GM12892 (cell line): ENCODE measurements at regions not wholly inside any gene's neighbourhood (a gene's known extent, or its start where the extent isn't known, plus 50 kb on each side); places are given as distances from the start of the nearest gene placed in this dataset.
A peak's percentile ranks its signal among the peaks of the same experiment; 100 is the strongest.

ENCODE experiments used
- DNase-seq: peaks from one replicate; pipeline ENCODE4 v3.0.0; 2011; ENCODE audit not compliant: insufficient read length
- FAIRE-seq: peaks from 2 replicates; lab custom pipeline; 2011; peaks lifted over from hg19 to GRCh38; lab: Jason Lieb, UNC
- POLR2A ChIP-seq: IDR thresholded peaks from 2 replicates; pipeline ENCODE4 v1.6.1; 2011; ENCODE audit warnings: low read depth, low read length, control low read depth
- POLR2AphosphoS5 ChIP-seq: IDR thresholded peaks from 2 replicates; pipeline ENCODE4 v1.6.1; 2011; ENCODE audit warnings: low read depth, low read length, control low read depth
- TAF1 ChIP-seq: IDR thresholded peaks from 2 replicates; pipeline ENCODE4 v1.6.1; 2011; ENCODE audit warnings: low read depth, mild to moderate bottlenecking, control low read depth, low read length, borderline replicate concordance

GRCh38 chr11:104372111-104372510 is 208.2 kb upstream of the PDGFD start:
- TF ChIP-seq TAF1: no peak
- no peak for TF ChIP-seq POLR2AphosphoS5
- no peak for TF ChIP-seq POLR2A
- FAIRE-seq (no peak), DNase-seq (no peak)

- TF ChIP-seq POLR2A: no peak
- TF ChIP-seq POLR2AphosphoS5: no peak
- TF ChIP-seq TAF1: no peak
- FAIRE-seq (peak; percentile 79), DNase-seq (no peak)
Measured at GRCh38 chr11:104370478-104370877, 206.5 kb upstream of the PDGFD start.

- no peak for DNase-seq
- no peak for TF ChIP-seq POLR2A
- no peak for TF ChIP-seq POLR2AphosphoS5
- no peak for TF ChIP-seq TAF1
- no peak for FAIRE-seq
Measured at GRCh38 chr11:104369761-104370160, 205.8 kb upstream of the PDGFD start.

GRCh38 chr11:104366321-104366734 is 202.4 kb upstream of the PDGFD start:
- TF ChIP-seq POLR2A: no peak
- no peak for TF ChIP-seq POLR2AphosphoS5
- no peak for TF ChIP-seq TAF1
- no peak for DNase-seq

GRCh38 chr11:104365676-104366075 is 201.7 kb upstream of the PDGFD start:
- no peak for TF ChIP-seq POLR2A
- TF ChIP-seq POLR2AphosphoS5: no peak
- TF ChIP-seq TAF1: no peak
- FAIRE-seq: no peak
- no peak for DNase-seq

More at GRCh38 chr11:104366321-104366734, 202.4 kb upstream of the PDGFD start:
- FAIRE-seq: no peak

- DNase-seq: no peak
- FAIRE-seq: no peak
- TF ChIP-seq POLR2A (no peak), POLR2AphosphoS5 (no peak), TAF1 (no peak)
Measured at GRCh38 chr11:104361975-104362374, 198.0 kb upstream of the PDGFD start.

GRCh38 chr11:104352036-104352435 is 188.1 kb upstream of the PDGFD start:
- FAIRE-seq (no peak), DNase-seq (no peak)
- TF ChIP-seq POLR2AphosphoS5 (no peak), TAF1 (no peak), POLR2A (no peak)

GRCh38 chr11:104343578-104343977 is 179.6 kb upstream of the PDGFD start:
- peak; percentile 48 for FAIRE-seq
- DNase-seq: no peak

GRCh38 chr11:104340590-104340989 is 176.6 kb upstream of the PDGFD start:
- no peak for DNase-seq
- TF ChIP-seq TAF1 (no peak), POLR2AphosphoS5 (no peak), POLR2A (no peak)
- no peak for FAIRE-seq

More at GRCh38 chr11:104343578-104343977, 179.6 kb upstream of the PDGFD start:
- TF ChIP-seq POLR2AphosphoS5 (no peak), TAF1 (no peak), POLR2A (no peak)

GRCh38 chr11:104339380-104339831 is 175.5 kb upstream of the PDGFD start:
- no peak for DNase-seq
- no peak for TF ChIP-seq POLR2AphosphoS5
- no peak for TF ChIP-seq POLR2A
- TF ChIP-seq TAF1: no peak
- no peak for FAIRE-seq

GRCh38 chr11:104338186-104338585 is 174.2 kb upstream of the PDGFD start:
- TF ChIP-seq POLR2AphosphoS5 (no peak), POLR2A (no peak), TAF1 (no peak)
- no peak for DNase-seq
- no peak for FAIRE-seq

GRCh38 chr11:104337273-104337672 is 173.3 kb upstream of the PDGFD start:
- no peak for TF ChIP-seq TAF1
- no peak for TF ChIP-seq POLR2A
- TF ChIP-seq POLR2AphosphoS5: no peak
- no peak for DNase-seq
- no peak for FAIRE-seq
